Neural progenitor cell (in vitro differentiated cells): ENCODE measurements at regions not wholly inside any gene's neighbourhood (a gene's known extent, or its start where the extent isn't known, plus 50 kb on each side); places are given as distances from the start of the nearest gene placed in this dataset.

Source experiments
- DNase-seq: peaks from one replicate; pipeline ENCODE4 v3.0.0-alpha.2; 2016; ENCODE audit warnings: low spot score
- H2AFZ ChIP-seq: fragments of 200-600 bp; sonication (generic); replicated peaks from 2 replicates; pipeline ENCODE4 v1.6.1; 2016; ENCODE audit warnings: antibody characterized with exemption
- H3F3A ChIP-seq: fragments of 200-600 bp; sonication (generic); 2 replicates; pipeline ENCODE4 v1.6.1; 2016; ENCODE audit warnings: antibody characterized with exemption, low read depth
- H3K27ac ChIP-seq: fragments of 200-600 bp; sonication (generic); 2 replicates; pipeline ENCODE4 v1.5.1; 2016; ENCODE audit warnings: mild to moderate bottlenecking
- H3K27me3 ChIP-seq: fragments of 200-600 bp; sonication (generic); 2 replicates; pipeline ENCODE4 v1.6.1; 2016; ENCODE audit warnings: mild to moderate bottlenecking, moderate library complexity
- H3K36me3 ChIP-seq: fragments of 200-600 bp; sonication (generic); 2 replicates; pipeline ENCODE4 v1.5.1; 2016
- H3K4me1 ChIP-seq: fragments of 200-600 bp; sonication (generic); 2 replicates; pipeline ENCODE4 v1.6.1; 2016; ENCODE audit warnings: mixed run types
- H3K4me2 ChIP-seq: fragments of 200-600 bp; sonication (generic); 2 replicates; pipeline ENCODE4 v1.6.1; 2016
- H3K4me3 ChIP-seq: fragments of 200-600 bp; sonication (generic); 2 replicates; pipeline ENCODE4 v1.5.1; 2016
- H3K79me2 ChIP-seq: fragments of 200-600 bp; sonication (generic); 2 replicates; pipeline ENCODE4 v1.6.1; 2016; ENCODE audit warnings: low read depth
- H3K9ac ChIP-seq: fragments of 200-600 bp; sonication (generic); 2 replicates; pipeline ENCODE4 v1.6.1; 2016
- H3K9me3 ChIP-seq: fragments of 200-600 bp; sonication (generic); 2 replicates; pipeline ENCODE4 v1.5.1; 2016; ENCODE audit warnings: low read depth
- H4K20me1 ChIP-seq: fragments of 200-600 bp; sonication (generic); 2 replicates; pipeline ENCODE4 v1.6.1; 2016; ENCODE audit warnings: low read depth
- H3K27ac Mint-ChIP-seq: 3 replicates; pipeline ENCODE4 v1.8.0; 2021; ENCODE audit warnings: mixed read lengths
- H3K27me3 Mint-ChIP-seq: 2 replicates; pipeline ENCODE4 v1.8.0; 2022; ENCODE audit warnings: low read depth, mild to moderate bottlenecking, inconsistent platforms, moderate library complexity, mixed read lengths; ENCODE audit not compliant: insufficient read depth
- H3K36me3 Mint-ChIP-seq: 3 replicates; pipeline ENCODE4 v1.8.0; 2021; ENCODE audit warnings: mixed read lengths
- H3K4me1 Mint-ChIP-seq: 3 replicates; pipeline ENCODE4 v1.8.0; 2021; ENCODE audit warnings: mixed read lengths
- H3K4me3 Mint-ChIP-seq: 3 replicates; pipeline ENCODE4 v1.8.0; 2021; ENCODE audit warnings: mild to moderate bottlenecking, moderate library complexity, mixed read lengths
- H3K9me3 Mint-ChIP-seq: 3 replicates; pipeline ENCODE4 v1.8.0; 2020; ENCODE audit warnings: mixed read lengths
- EZH2 ChIP-seq: fragments of 200-600 bp; sonication (generic); IDR thresholded peaks from 2 replicates; pipeline ENCODE4 v1.6.1; 2017; ENCODE audit warnings: antibody characterized with exemption, mild to moderate bottlenecking, moderate library complexity
- EZH2phosphoT487 ChIP-seq: fragments of 200-600 bp; sonication (generic); IDR thresholded peaks from 2 replicates; pipeline ENCODE4 v1.6.1; 2017; ENCODE audit warnings: antibody characterized with exemption
- TF ChIP-seq, protein P1 (sequence below): fragments of 200-600 bp; sonication (generic); IDR thresholded peaks from 2 replicates; pipeline ENCODE4 v1.5.1; 2017; ENCODE audit warnings: antibody characterized with exemption, mild to moderate bottlenecking

GRCh38 chrX:22520128-22520828, 247.6 kb downstream of the CBLL2 start:
- Mint-ChIP-seq H3K36me3 (no peaks in the 10 kb centered on the region), H3K4me1 (no peaks in the 10 kb centered on the region), H3K27ac (no peak overlapping the region), H3K4me3 (no peak overlapping the region), H3K27me3 (no peaks in the 10 kb centered on the region), H3K9me3 (no peaks in the 10 kb centered on the region)
- TF ChIP-seq EZH2 (no peak), EZH2phosphoT487 (no peak)
- TF ChIP-seq, protein P1, sequence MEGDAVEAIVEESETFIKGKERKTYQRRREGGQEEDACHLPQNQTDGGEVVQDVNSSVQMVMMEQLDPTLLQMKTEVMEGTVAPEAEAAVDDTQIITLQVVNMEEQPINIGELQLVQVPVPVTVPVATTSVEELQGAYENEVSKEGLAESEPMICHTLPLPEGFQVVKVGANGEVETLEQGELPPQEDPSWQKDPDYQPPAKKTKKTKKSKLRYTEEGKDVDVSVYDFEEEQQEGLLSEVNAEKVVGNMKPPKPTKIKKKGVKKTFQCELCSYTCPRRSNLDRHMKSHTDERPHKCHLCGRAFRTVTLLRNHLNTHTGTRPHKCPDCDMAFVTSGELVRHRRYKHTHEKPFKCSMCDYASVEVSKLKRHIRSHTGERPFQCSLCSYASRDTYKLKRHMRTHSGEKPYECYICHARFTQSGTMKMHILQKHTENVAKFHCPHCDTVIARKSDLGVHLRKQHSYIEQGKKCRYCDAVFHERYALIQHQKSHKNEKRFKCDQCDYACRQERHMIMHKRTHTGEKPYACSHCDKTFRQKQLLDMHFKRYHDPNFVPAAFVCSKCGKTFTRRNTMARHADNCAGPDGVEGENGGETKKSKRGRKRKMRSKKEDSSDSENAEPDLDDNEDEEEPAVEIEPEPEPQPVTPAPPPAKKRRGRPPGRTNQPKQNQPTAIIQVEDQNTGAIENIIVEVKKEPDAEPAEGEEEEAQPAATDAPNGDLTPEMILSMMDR: no peak
- H3K4me3 ChIP-seq: no peak overlapping the region
- H3K27ac ChIP-seq: no peak overlapping the region
- H3F3A ChIP-seq: no peaks in the 10 kb centered on the region
- no peaks in the 10 kb centered on the region for H3K79me2 ChIP-seq
- H3K9ac ChIP-seq: no peak overlapping the region
- no peak overlapping the region for H2AFZ ChIP-seq
- H3K27me3 ChIP-seq: no peaks in the 10 kb centered on the region
- peaks cover 7% of the 10 kb centered on the region for H3K9me3 ChIP-seq
- no peaks in the 10 kb centered on the region for H3K36me3 ChIP-seq
- no peak overlapping the region for H3K4me2 ChIP-seq
- DNase-seq: no peak
- no peaks in the 10 kb centered on the region for H4K20me1 ChIP-seq
- H3K4me1 ChIP-seq: no peaks in the 10 kb centered on the region

GRCh38 chrX:22526339-22526738, 253.6 kb downstream of the CBLL2 start:
- Histone ChIP-seq H3K4me2 (no peak overlapping the region), H3K27me3 (no peaks in the 10 kb centered on the region), H3K36me3 (no peaks in the 10 kb centered on the region), H3K27ac (no peak overlapping the region), H4K20me1 (no peaks in the 10 kb centered on the region), H3K9ac (no peak overlapping the region), H2AFZ (no peak overlapping the region), H3K4me1 (no peaks in the 10 kb centered on the region), H3K4me3 (no peak overlapping the region), H3K79me2 (no peaks in the 10 kb centered on the region), H3F3A (no peaks in the 10 kb centered on the region), H3K9me3 (peaks cover 7% of the 10 kb centered on the region)
- Mint-ChIP-seq H3K27me3 (no peaks in the 10 kb centered on the region), H3K36me3 (no peaks in the 10 kb centered on the region), H3K27ac (no peak overlapping the region), H3K4me3 (no peak overlapping the region), H3K4me1 (no peaks in the 10 kb centered on the region), H3K9me3 (peaks cover 3% of the 10 kb centered on the region)
- DNase-seq: no peak
- no peak for TF ChIP-seq EZH2phosphoT487
- TF ChIP-seq, protein P1: no peak
- TF ChIP-seq EZH2: no peak

GRCh38 chrX:22527302-22527701, 254.6 kb downstream of the CBLL2 start:
- Histone ChIP-seq H3K9ac (no peak overlapping the region), H3K36me3 (no peaks in the 10 kb centered on the region), H3K79me2 (no peaks in the 10 kb centered on the region), H3K4me2 (no peak overlapping the region), H3K9me3 (peaks cover 10% of the 10 kb centered on the region), H3K4me3 (no peak overlapping the region), H3K4me1 (no peaks in the 10 kb centered on the region), H3K27ac (no peak overlapping the region), H4K20me1 (no peaks in the 10 kb centered on the region), H3K27me3 (no peaks in the 10 kb centered on the region), H2AFZ (no peak overlapping the region), H3F3A (no peaks in the 10 kb centered on the region)
- Mint-ChIP-seq H3K27me3 (no peaks in the 10 kb centered on the region), H3K4me3 (no peak overlapping the region), H3K4me1 (no peaks in the 10 kb centered on the region), H3K9me3 (peaks cover 3% of the 10 kb centered on the region), H3K27ac (no peak overlapping the region), H3K36me3 (no peaks in the 10 kb centered on the region)
- TF ChIP-seq EZH2 (no peak), EZH2phosphoT487 (no peak)
- TF ChIP-seq, protein P1: no peak
- no peak for DNase-seq
